ENCODE measurements at regions not wholly inside any gene's neighbourhood (a gene's known extent, or its start where the extent isn't known, plus 50 kb on each side); places are given as distances from the start of the nearest gene placed in this dataset.

GRCh38 chrX:69070949-69071650, 94.2 kb downstream of the PJA1 start:
- TF ChIP-seq RXRA (IDR thresholded peaks at IDR 0.05) = no peak
- TF ChIP-seq CTCF (IDR thresholded peaks at IDR 0.05; ENCODE audit: low read depth, low read length, missing input control) = no peak
- no peak for TF ChIP-seq ZBTB33 (IDR thresholded peaks at IDR 0.05)
- no peak for TF ChIP-seq SP1 (IDR thresholded peaks at IDR 0.05)
- TF ChIP-seq JUND (IDR thresholded peaks at IDR 0.05) = no peak
- no peak for TF ChIP-seq GABPA (IDR thresholded peaks at IDR 0.05 in 1 of 2, conservative IDR thresholded peaks at IDR 0.05 in 1 of 2)
- no peak for TF ChIP-seq REST (IDR thresholded peaks at IDR 0.05)
- TF ChIP-seq MAX (IDR thresholded peaks at IDR 0.05) = no peak
- no peak for TF ChIP-seq YY1 (IDR thresholded peaks at IDR 0.05)
- no peak for TF ChIP-seq RAD21 (IDR thresholded peaks at IDR 0.05)
- no peak for TF ChIP-seq ATF3 (IDR thresholded peaks at IDR 0.05)

Measured in liver (tissue), 3 donors.